Cardiac fibroblast (primary cell): ENCODE measurements at regions not wholly inside any gene's neighbourhood (a gene's known extent, or its start where the extent isn't known, plus 50 kb on each side); places are given as distances from the start of the nearest gene placed in this dataset.

Experiments
- DNase-seq, 2 donors: peaks; one replicate each; pipeline versions ENCODE4 v3.0.0 to v3.0.0-alpha.2; 2010; ENCODE audit warnings: low read depth in 2 of 2
- H3K4me3 ChIP-seq, 2 donors: replicated peaks in 1 of 2; 1 replicate in 1 of 2; 2 replicates in 1 of 2; pipeline ENCODE4 v1.5.1; 2011; ENCODE audit warnings: low read depth in 2 of 2, low read length in 2 of 2, mild to moderate bottlenecking in 2 of 2, moderate library complexity in 1 of 2
- CTCF ChIP-seq: IDR thresholded peaks from one replicate; pipeline ENCODE4 v1.5.1; 2011; ENCODE audit warnings: low read depth, mild to moderate bottlenecking, low read length, inconsistent platforms

- DNase-seq, result no peak
- no peak overlapping the region for H3K4me3 ChIP-seq
- no peak for TF ChIP-seq CTCF
These were observed 333.6 kb downstream of the DUSP10 start for GRCh38 chr1:221408117-221408803.

GRCh38 chr1:221411283-221411682 is 330.6 kb downstream of the DUSP10 start:
- DNase-seq, result no peak
- H3K4me3 ChIP-seq, result no peak overlapping the region
- no peak for TF ChIP-seq CTCF

GRCh38 chr1:221414772-221415539 is 326.9 kb downstream of the DUSP10 start:
- H3K4me3 ChIP-seq, result no peak overlapping the region
- DNase-seq, result no peak
- no peak for TF ChIP-seq CTCF

GRCh38 chr1:221415651-221416050 is 326.2 kb downstream of the DUSP10 start:
- H3K4me3 ChIP-seq, result no peak overlapping the region
- no peak for TF ChIP-seq CTCF
- no peak for DNase-seq

- no peak for TF ChIP-seq CTCF
- no peak for DNase-seq
- no peak overlapping the region for H3K4me3 ChIP-seq
These were observed 325.7 kb downstream of the DUSP10 start for GRCh38 chr1:221416142-221416541.

- no peak for TF ChIP-seq CTCF
- no peak for DNase-seq
- no peak overlapping the region for H3K4me3 ChIP-seq
These were observed 325.2 kb downstream of the DUSP10 start for GRCh38 chr1:221416723-221417122.

- peak; percentile 22 to 35 for DNase-seq
- H3K4me3 ChIP-seq, result no peak overlapping the region
- TF ChIP-seq CTCF, result no peak
These were observed 323.5 kb downstream of the DUSP10 start for GRCh38 chr1:221418346-221418745.
